ENCODE measurements at regions not wholly inside any gene's neighbourhood (a gene's known extent, or its start where the extent isn't known, plus 50 kb on each side); places are given as distances from the start of the nearest gene placed in this dataset.

GRCh38 chr10:7501157-7501556, 90.3 kb upstream of the SFMBT2 start:
- TF ChIP-seq CTCF (IDR thresholded peaks at IDR 0.05) (no peak), POLR2A (IDR thresholded peaks at IDR 0.05) (no peak)
